DMS153 treated with DMSO at 0.1 percent for 48 hours (cell line): ENCODE measurements at regions not wholly inside any gene's neighbourhood (a gene's known extent, or its start where the extent isn't known, plus 50 kb on each side); places are given as distances from the start of the nearest gene placed in this dataset.
"Not testable (repeated sequence)": the region's sequence is repeated elsewhere in the genome, so short reads cannot be mapped to it uniquely, and the experiment has no call there.

Source experiments
- DNase-seq: peaks from one replicate; lab custom pipeline; 2025; ENCODE audit not compliant: unreplicated experiment; lab: John Stamatoyannopoulos, UW

GRCh38 chr7:121745856-121746255, 127.1 kb upstream of the PTPRZ1 start:
- DNase-seq = no peak

GRCh38 chr7:121744877-121745276, 128.1 kb upstream of the PTPRZ1 start:
- no peak for DNase-seq

GRCh38 chr7:121744319-121744718, 128.6 kb upstream of the PTPRZ1 start:
- DNase-seq = no peak

- DNase-seq = no peak
These were observed 131.1 kb upstream of the PTPRZ1 start for GRCh38 chr7:121741896-121742295.

GRCh38 chr7:121739465-121739864, 133.5 kb upstream of the PTPRZ1 start:
- no peak for DNase-seq

- DNase-seq = no peak
These were observed 142.1 kb upstream of the PTPRZ1 start for GRCh38 chr7:121730869-121731268.

GRCh38 chr7:121714559-121715303, 158.2 kb upstream of the PTPRZ1 start:
- DNase-seq = no peak

GRCh38 chr7:121712961-121713360, 160.0 kb upstream of the PTPRZ1 start:
- not testable (repeated sequence) for DNase-seq

GRCh38 chr7:121697731-121698316, 175.1 kb upstream of the PTPRZ1 start:
- DNase-seq = no peak

- DNase-seq = no peak
These were observed 176.0 kb upstream of the PTPRZ1 start for GRCh38 chr7:121696954-121697353.

- DNase-seq = no peak
These were observed 183.2 kb upstream of the PTPRZ1 start for GRCh38 chr7:121689749-121690148.

GRCh38 chr7:121681700-121682099, 191.3 kb upstream of the PTPRZ1 start:
- DNase-seq = no peak

GRCh38 chr7:121676168-121676567, 196.8 kb upstream of the PTPRZ1 start:
- DNase-seq = no peak

GRCh38 chr7:121674455-121674854, 198.5 kb upstream of the PTPRZ1 start:
- DNase-seq = not testable (repeated sequence)

GRCh38 chr7:121669144-121669543, 203.8 kb upstream of the PTPRZ1 start:
- no peak for DNase-seq

GRCh38 chr7:121666306-121666705, 206.7 kb upstream of the PTPRZ1 start:
- no peak for DNase-seq

- DNase-seq = no peak
These were observed 229.6 kb upstream of the PTPRZ1 start for GRCh38 chr7:121643320-121643719.

- no peak for DNase-seq
These were observed 233.3 kb upstream of the PTPRZ1 start for GRCh38 chr7:121639705-121640104.

- DNase-seq = no peak
These were observed 234.7 kb upstream of the PTPRZ1 start for GRCh38 chr7:121638286-121638685.

GRCh38 chr7:121634356-121634755, 238.2 kb upstream of the FAM3C start:
- no peak for DNase-seq

- DNase-seq = no peak
These were observed 237.1 kb upstream of the FAM3C start for GRCh38 chr7:121633186-121633585.

GRCh38 chr7:121624958-121625357, 228.8 kb upstream of the FAM3C start:
- no peak for DNase-seq
